Epithelial cell of esophagus (primary cell): ENCODE measurements at regions not wholly inside any gene's neighbourhood (a gene's known extent, or its start where the extent isn't known, plus 50 kb on each side); places are given as distances from the start of the nearest gene placed in this dataset.
A peak's percentile ranks its signal among the peaks of the same experiment; 100 is the strongest.

Experiments used
- DNase-seq: peaks from one replicate; pipeline ENCODE4 v3.0.0; 2010; ENCODE audit warnings: low read depth
- H3K4me3 ChIP-seq: 2 replicates; pipeline ENCODE4 v1.5.1; 2011; ENCODE audit warnings: mild to moderate bottlenecking, low read length, control low read depth
- CTCF ChIP-seq: IDR thresholded peaks from 2 replicates; pipeline ENCODE4 v1.5.1; 2011; ENCODE audit warnings: low read depth, mild to moderate bottlenecking, low read length, control low read depth, inconsistent platforms; ENCODE audit not compliant: insufficient read depth; ENCODE audit errors: missing control alignments

GRCh38 chr4:13316354-13316753 is 167.8 kb downstream of the RAB28 start:
- no peak for DNase-seq
- no peak overlapping the region for H3K4me3 ChIP-seq
- TF ChIP-seq CTCF = no peak

- no peak for TF ChIP-seq CTCF
- H3K4me3 ChIP-seq = no peak overlapping the region
Observed at GRCh38 chr4:13313856-13314255, 170.3 kb downstream of the RAB28 start.

GRCh38 chr4:13312264-13312663 is 171.9 kb downstream of the RAB28 start:
- no peak for DNase-seq
- TF ChIP-seq CTCF = no peak
- H3K4me3 ChIP-seq = no peak overlapping the region

More at GRCh38 chr4:13313856-13314255, 170.3 kb downstream of the RAB28 start:
- DNase-seq = no peak

GRCh38 chr4:13309751-13310150 is 174.4 kb downstream of the RAB28 start:
- no peak for TF ChIP-seq CTCF
- no peak overlapping the region for H3K4me3 ChIP-seq
- DNase-seq = peak; percentile 59

GRCh38 chr4:13306356-13306755 is 177.8 kb downstream of the RAB28 start:
- TF ChIP-seq CTCF = no peak
- H3K4me3 ChIP-seq = no peak overlapping the region
- no peak for DNase-seq

- no peak for DNase-seq
- no peak for TF ChIP-seq CTCF
- H3K4me3 ChIP-seq = no peak overlapping the region
Observed at GRCh38 chr4:13302876-13303275, 181.3 kb downstream of the RAB28 start.

GRCh38 chr4:13299343-13299742 is 184.8 kb downstream of the RAB28 start:
- no peak overlapping the region for H3K4me3 ChIP-seq
- TF ChIP-seq CTCF = no peak
- no peak for DNase-seq
